ENCODE measurements at regions not wholly inside any gene's neighbourhood (a gene's known extent, or its start where the extent isn't known, plus 50 kb on each side); places are given as distances from the start of the nearest gene placed in this dataset.

- no peak overlapping the region for H3K4me3 Mint-ChIP-seq
- no peak overlapping the region for H3K27ac Mint-ChIP-seq
- no peaks in the 10 kb centered on the region for H3K36me3 Mint-ChIP-seq
- H3K9me3 Mint-ChIP-seq = no peaks in the 10 kb centered on the region
- peaks cover 1% of the 10 kb centered on the region for H3K27me3 Mint-ChIP-seq
- H3K4me1 Mint-ChIP-seq = no peaks in the 10 kb centered on the region
These were observed 77.3 kb upstream of the ITGA1 start for GRCh38 chr5:52710310-52710971.

- Mint-ChIP-seq H3K9me3 (no peaks in the 10 kb centered on the region), H3K27ac (no peak overlapping the region), H3K4me1 (no peaks in the 10 kb centered on the region), H3K36me3 (no peaks in the 10 kb centered on the region), H3K27me3 (peaks cover 1% of the 10 kb centered on the region), H3K4me3 (no peak overlapping the region)
These were observed 76.6 kb upstream of the ITGA1 start for GRCh38 chr5:52710972-52711596.

- peaks cover 5% of the 10 kb centered on the region for H3K27me3 Mint-ChIP-seq
- H3K9me3 Mint-ChIP-seq = peaks cover 0 to 5% (median 0%) of the 10 kb centered on the region in 3 donors
- no peaks in the 10 kb centered on the region for H3K4me1 Mint-ChIP-seq
- H3K27ac Mint-ChIP-seq = no peak overlapping the region
- H3K4me3 Mint-ChIP-seq = no peak overlapping the region
- no peaks in the 10 kb centered on the region for H3K36me3 Mint-ChIP-seq
These were observed 75.4 kb upstream of the ITGA1 start for GRCh38 chr5:52712354-52712753.

- H3K36me3 Mint-ChIP-seq = no peaks in the 10 kb centered on the region
- H3K4me3 Mint-ChIP-seq = no peak overlapping the region
- H3K4me1 Mint-ChIP-seq = no peaks in the 10 kb centered on the region
- H3K27me3 Mint-ChIP-seq = peaks cover 2% of the 10 kb centered on the region
- peaks cover under 1 to 2% (median under 1%) of the 10 kb centered on the region in 3 donors for H3K9me3 Mint-ChIP-seq
- no peak overlapping the region for H3K27ac Mint-ChIP-seq
These were observed 62.5 kb upstream of the ITGA1 start for GRCh38 chr5:52725065-52725746.

- H3K4me1 Mint-ChIP-seq = no peaks in the 10 kb centered on the region
- peaks cover 2% of the 10 kb centered on the region for H3K27me3 Mint-ChIP-seq
- H3K4me3 Mint-ChIP-seq = no peak overlapping the region
- H3K27ac Mint-ChIP-seq = no peak overlapping the region
- H3K9me3 Mint-ChIP-seq = peaks cover 2 to 4% (median 2%) of the 10 kb centered on the region in 3 donors
- no peaks in the 10 kb centered on the region for H3K36me3 Mint-ChIP-seq
These were observed 61.9 kb upstream of the ITGA1 start for GRCh38 chr5:52725808-52726207.

- Mint-ChIP-seq H3K4me3 (no peak overlapping the region), H3K27me3 (peaks cover 2% of the 10 kb centered on the region), H3K36me3 (no peaks in the 10 kb centered on the region), H3K9me3 (peaks cover 2 to 4% (median 2%) of the 10 kb centered on the region in 3 donors), H3K27ac (no peak overlapping the region), H3K4me1 (no peaks in the 10 kb centered on the region)
These were observed 60.7 kb upstream of the ITGA1 start for GRCh38 chr5:52727020-52727419.

- Mint-ChIP-seq H3K4me3 (no peak overlapping the region), H3K36me3 (no peaks in the 10 kb centered on the region), H3K4me1 (no peaks in the 10 kb centered on the region), H3K27ac (no peak overlapping the region), H3K27me3 (peaks cover 2% of the 10 kb centered on the region), H3K9me3 (peaks cover 2 to 4% (median 2%) of the 10 kb centered on the region in 3 donors)
These were observed 60.1 kb upstream of the ITGA1 start for GRCh38 chr5:52727576-52727975.

GRCh38 chr5:52728224-52728623 lies 59.5 kb upstream of the ITGA1 start:
- H3K4me3 Mint-ChIP-seq = no peak overlapping the region
- H3K36me3 Mint-ChIP-seq = no peaks in the 10 kb centered on the region
- H3K4me1 Mint-ChIP-seq = no peaks in the 10 kb centered on the region
- peaks cover 2 to 4% (median 2%) of the 10 kb centered on the region in 3 donors for H3K9me3 Mint-ChIP-seq
- H3K27me3 Mint-ChIP-seq = peaks cover 2% of the 10 kb centered on the region
- no peak overlapping the region for H3K27ac Mint-ChIP-seq

GRCh38 chr5:52728686-52729085 lies 59.0 kb upstream of the ITGA1 start:
- Mint-ChIP-seq H3K36me3 (no peaks in the 10 kb centered on the region), H3K4me1 (no peaks in the 10 kb centered on the region), H3K9me3 (peaks cover 2 to 4% (median 2%) of the 10 kb centered on the region in 3 donors), H3K4me3 (no peak overlapping the region), H3K27me3 (peaks cover 2% of the 10 kb centered on the region), H3K27ac (no peak overlapping the region)

GRCh38 chr5:52731274-52732027 lies 56.3 kb upstream of the ITGA1 start:
- H3K27ac Mint-ChIP-seq = no peak overlapping the region
- peaks cover 2% of the 10 kb centered on the region for H3K27me3 Mint-ChIP-seq
- H3K4me1 Mint-ChIP-seq = no peaks in the 10 kb centered on the region
- no peak overlapping the region for H3K4me3 Mint-ChIP-seq
- H3K36me3 Mint-ChIP-seq = no peaks in the 10 kb centered on the region
- peaks cover 0 to 4% (median 2%) of the 10 kb centered on the region in 3 donors for H3K9me3 Mint-ChIP-seq

GRCh38 chr5:52734557-52734956 lies 53.2 kb upstream of the ITGA1 start:
- Mint-ChIP-seq H3K4me3 (no peak overlapping the region), H3K27me3 (peaks cover 3% of the 10 kb centered on the region), H3K4me1 (no peaks in the 10 kb centered on the region), H3K27ac (no peak overlapping the region), H3K9me3 (peaks cover 0 to 4% (median 2%) of the 10 kb centered on the region in 3 donors), H3K36me3 (no peaks in the 10 kb centered on the region)

GRCh38 chr5:52735139-52735538 lies 52.6 kb upstream of the ITGA1 start:
- H3K27ac Mint-ChIP-seq = no peak overlapping the region
- no peak overlapping the region for H3K4me3 Mint-ChIP-seq
- no peaks in the 10 kb centered on the region for H3K4me1 Mint-ChIP-seq
- H3K27me3 Mint-ChIP-seq = peaks cover 3% of the 10 kb centered on the region
- H3K36me3 Mint-ChIP-seq = no peaks in the 10 kb centered on the region
- H3K9me3 Mint-ChIP-seq = peaks cover 0 to 4% (median 1%) of the 10 kb centered on the region in 3 donors

All from IgD-negative memory B cell (primary cell).